ENCODE measurements at regions not wholly inside any gene's neighbourhood (a gene's known extent, or its start where the extent isn't known, plus 50 kb on each side); places are given as distances from the start of the nearest gene placed in this dataset.

DNA sequence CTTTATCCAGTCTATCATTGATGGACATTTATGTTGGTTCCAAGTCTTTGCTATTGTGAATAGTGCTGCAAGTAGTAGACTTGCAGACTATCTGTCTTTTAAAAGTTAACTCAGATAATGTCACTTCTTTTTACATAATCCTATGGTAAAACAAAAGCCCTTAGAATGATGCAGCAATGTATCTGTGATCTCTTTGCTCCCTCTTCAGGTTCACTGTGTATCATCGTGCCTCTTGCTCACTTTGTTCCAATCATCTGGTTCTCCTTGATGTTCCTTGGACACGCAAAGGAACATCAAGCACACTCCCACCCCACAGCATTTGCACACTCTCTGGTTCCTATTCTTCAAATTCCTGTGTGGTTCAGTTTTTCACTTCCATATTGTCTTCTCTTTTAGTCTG, 472.5 kb upstream of the ZNF804A start:
- no peak for FAIRE-seq
- no peak for DNase-seq (ENCODE audit: low read depth, low spot score)
- Histone ChIP-seq H3K36me3 (ENCODE audit: control insufficient read depth in 2 of 2, extremely low read depth in 1 of 2, insufficient read depth in 2 of 2, low read length in 2 of 2) (no peaks in the 10 kb centered on the region), H3K9ac (ENCODE audit: control insufficient read depth, extremely low read depth, insufficient read depth, low read length) (no peak overlapping the region), H3K4me1 (ENCODE audit: control insufficient read depth, extremely low read depth, insufficient read depth, low read length) (no peaks in the 10 kb centered on the region), H3K27me3 (ENCODE audit: control insufficient read depth, extremely low read depth, insufficient read depth, low read length) (no peaks in the 10 kb centered on the region), H3K9me3 (ENCODE audit: control insufficient read depth, low read depth, low read length) (no peaks in the 10 kb centered on the region), H3K9me1 (ENCODE audit: control insufficient read depth, extremely low read depth, insufficient read depth, low read length) (no peaks in the 10 kb centered on the region), H3K79me2 (ENCODE audit: control insufficient read depth, insufficient read depth, low read length) (no peaks in the 10 kb centered on the region), H3K4me3 (ENCODE audit: control insufficient read depth in 2 of 3, extremely low read depth in 1 of 3, insufficient read depth in 2 of 3, low read depth in 1 of 3, low read length in 3 of 3) (no peak overlapping the region), H3K27ac (ENCODE audit: control insufficient read depth, insufficient read depth, low read length) (no peak overlapping the region), H2AFZ (ENCODE audit: control insufficient read depth, low read length) (no peak overlapping the region), H4K20me1 (ENCODE audit: control insufficient read depth, extremely low read depth, insufficient read depth, low read length) (no peaks in the 10 kb centered on the region), H3K4me2 (ENCODE audit: control insufficient read depth, extremely low read depth, insufficient read depth, low read depth, low read length) (no peak overlapping the region)
- dilution Hi-C loops (cut with MboI; ENCODE audit: extremely low pct_ligation_motif_present, low sequenced_read_pairs): no loop called here
- TF ChIP-seq, protein P1, sequence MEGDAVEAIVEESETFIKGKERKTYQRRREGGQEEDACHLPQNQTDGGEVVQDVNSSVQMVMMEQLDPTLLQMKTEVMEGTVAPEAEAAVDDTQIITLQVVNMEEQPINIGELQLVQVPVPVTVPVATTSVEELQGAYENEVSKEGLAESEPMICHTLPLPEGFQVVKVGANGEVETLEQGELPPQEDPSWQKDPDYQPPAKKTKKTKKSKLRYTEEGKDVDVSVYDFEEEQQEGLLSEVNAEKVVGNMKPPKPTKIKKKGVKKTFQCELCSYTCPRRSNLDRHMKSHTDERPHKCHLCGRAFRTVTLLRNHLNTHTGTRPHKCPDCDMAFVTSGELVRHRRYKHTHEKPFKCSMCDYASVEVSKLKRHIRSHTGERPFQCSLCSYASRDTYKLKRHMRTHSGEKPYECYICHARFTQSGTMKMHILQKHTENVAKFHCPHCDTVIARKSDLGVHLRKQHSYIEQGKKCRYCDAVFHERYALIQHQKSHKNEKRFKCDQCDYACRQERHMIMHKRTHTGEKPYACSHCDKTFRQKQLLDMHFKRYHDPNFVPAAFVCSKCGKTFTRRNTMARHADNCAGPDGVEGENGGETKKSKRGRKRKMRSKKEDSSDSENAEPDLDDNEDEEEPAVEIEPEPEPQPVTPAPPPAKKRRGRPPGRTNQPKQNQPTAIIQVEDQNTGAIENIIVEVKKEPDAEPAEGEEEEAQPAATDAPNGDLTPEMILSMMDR (optimal IDR thresholded peaks at IDR 0.05 in 1 of 3, IDR thresholded peaks at IDR 0.05 in 1 of 3, conservative IDR thresholded peaks at IDR 0.05 in 1 of 3; ENCODE audit: extremely low read depth in 1 of 3, insufficient read depth in 2 of 3, low read length in 3 of 3): no peak
- TF ChIP-seq EZH2 (IDR thresholded peaks at IDR 0.05; ENCODE audit: low read length): no peak

DNA sequence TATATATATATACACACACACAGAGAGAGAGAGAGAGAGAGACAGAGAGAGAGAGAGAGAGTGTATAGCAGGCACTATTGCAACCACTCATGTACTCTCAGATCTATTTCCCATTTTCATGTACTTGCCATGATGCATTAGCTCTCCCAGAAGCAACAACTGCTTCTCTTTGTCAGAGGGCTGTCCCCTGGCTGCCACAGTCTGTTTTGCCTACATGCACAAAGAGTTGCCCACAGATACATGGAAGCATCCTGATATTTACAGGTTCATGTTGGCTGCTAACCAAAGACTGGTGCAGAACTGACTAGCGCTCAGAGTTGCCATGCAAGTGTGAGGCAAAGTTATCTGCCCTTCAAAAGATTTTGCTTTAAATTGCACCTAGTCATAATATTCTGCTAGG, 469.3 kb upstream of the ZNF804A start:
- H3K4me3 ChIP-seq (ENCODE audit: control insufficient read depth in 2 of 3, extremely low read depth in 1 of 3, insufficient read depth in 2 of 3, low read depth in 1 of 3, low read length in 3 of 3): no peak overlapping the region
- H4K20me1 ChIP-seq (ENCODE audit: control insufficient read depth, extremely low read depth, insufficient read depth, low read length): no peaks in the 10 kb centered on the region
- no peaks in the 10 kb centered on the region for H3K9me3 ChIP-seq (ENCODE audit: control insufficient read depth, low read depth, low read length)
- H3K4me2 ChIP-seq (ENCODE audit: control insufficient read depth, extremely low read depth, insufficient read depth, low read depth, low read length): no peak overlapping the region
- FAIRE-seq (no peak), DNase-seq (ENCODE audit: low read depth, low spot score) (no peak)
- H2AFZ ChIP-seq (ENCODE audit: control insufficient read depth, low read length): no peak overlapping the region
- TF ChIP-seq, protein P1 (optimal IDR thresholded peaks at IDR 0.05 in 1 of 3, IDR thresholded peaks at IDR 0.05 in 1 of 3, conservative IDR thresholded peaks at IDR 0.05 in 1 of 3; ENCODE audit: extremely low read depth in 1 of 3, insufficient read depth in 2 of 3, low read length in 3 of 3): no peak
- TF ChIP-seq EZH2 (IDR thresholded peaks at IDR 0.05; ENCODE audit: low read length): no peak
- no peaks in the 10 kb centered on the region for H3K79me2 ChIP-seq (ENCODE audit: control insufficient read depth, insufficient read depth, low read length)
- no peaks in the 10 kb centered on the region for H3K9me1 ChIP-seq (ENCODE audit: control insufficient read depth, extremely low read depth, insufficient read depth, low read length)
- dilution Hi-C loops (cut with MboI; ENCODE audit: extremely low pct_ligation_motif_present, low sequenced_read_pairs): no loop called here
- H3K4me1 ChIP-seq (ENCODE audit: control insufficient read depth, extremely low read depth, insufficient read depth, low read length): no peaks in the 10 kb centered on the region
- no peaks in the 10 kb centered on the region for H3K27me3 ChIP-seq (ENCODE audit: control insufficient read depth, extremely low read depth, insufficient read depth, low read length)
- H3K9ac ChIP-seq (ENCODE audit: control insufficient read depth, extremely low read depth, insufficient read depth, low read length): no peak overlapping the region
- H3K36me3 ChIP-seq (ENCODE audit: control insufficient read depth in 2 of 2, extremely low read depth in 1 of 2, insufficient read depth in 2 of 2, low read length in 2 of 2): no peaks in the 10 kb centered on the region
- H3K27ac ChIP-seq (ENCODE audit: control insufficient read depth, insufficient read depth, low read length): no peak overlapping the region

Measured in keratinocyte (primary cell).